SJCRH30 (cell line): ENCODE measurements at regions not wholly inside any gene's neighbourhood (a gene's known extent, or its start where the extent isn't known, plus 50 kb on each side); places are given as distances from the start of the nearest gene placed in this dataset.
A peak's percentile ranks its signal among the peaks of the same experiment; 100 is the strongest.

Experiments used
- DNase-seq, 2 experiments: peaks; one replicate each; pipeline ENCODE4 v3.0.0-alpha.2; 2015 to 2020
- H3K27ac ChIP-seq: fragments of 250-450 bp; sonication (Bioruptor Pico); 2 replicates; pipeline ENCODE4 v1.5.1; 2020; ENCODE audit warnings: mild to moderate bottlenecking, moderate library complexity
- H3K27me3 ChIP-seq: fragments of 250-450 bp; sonication (Bioruptor Pico); 2 replicates; pipeline ENCODE4 v1.5.1; 2020; ENCODE audit warnings: mild to moderate bottlenecking, moderate library complexity
- H3K36me3 ChIP-seq: fragments of 250-450 bp; sonication (Bioruptor Pico); 2 replicates; pipeline ENCODE4 v1.5.1; 2020; ENCODE audit warnings: mild to moderate bottlenecking, moderate library complexity
- H3K4me1 ChIP-seq: fragments of 250-450 bp; sonication (Bioruptor Pico); 2 replicates; pipeline ENCODE4 v1.5.1; 2020; ENCODE audit warnings: mild to moderate bottlenecking, moderate library complexity
- H3K4me3 ChIP-seq: fragments of 250-450 bp; sonication (Bioruptor Pico); 2 replicates; pipeline ENCODE4 v1.5.1; 2020; ENCODE audit warnings: mild to moderate bottlenecking, moderate library complexity
- H3K9me3 ChIP-seq: fragments of 250-450 bp; sonication (Bioruptor Pico); replicated peaks from 2 replicates; pipeline ENCODE4 v1.5.1; 2020; ENCODE audit warnings: mild to moderate bottlenecking, moderate library complexity

DNA sequence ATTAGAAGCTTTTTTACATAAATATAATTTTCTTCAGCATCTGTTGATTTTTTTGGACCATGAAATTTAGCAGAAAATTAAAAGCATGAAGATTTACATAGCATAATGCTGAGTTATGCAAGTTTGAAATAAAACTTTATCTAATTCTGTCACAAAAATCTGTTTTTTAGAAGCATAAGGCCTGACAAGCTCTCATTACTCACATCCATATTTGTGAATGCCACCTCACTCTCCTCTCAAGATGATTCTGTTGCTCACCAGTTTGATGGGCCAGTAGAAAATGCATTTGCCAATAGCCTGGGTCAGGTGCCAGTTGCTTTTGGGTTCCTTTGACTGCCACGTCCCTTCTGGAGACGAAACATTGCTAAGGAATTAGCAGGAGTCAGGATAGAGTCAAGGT lies 181.5 kb upstream of the ATP2B1 start:
- no peak for DNase-seq
- Histone ChIP-seq H3K9me3 (peaks cover 4% of the 10 kb centered on the region), H3K27ac (no peak overlapping the region), H3K4me1 (peaks cover 27% of the 10 kb centered on the region), H3K4me3 (no peak overlapping the region), H3K36me3 (no peaks in the 10 kb centered on the region), H3K27me3 (no peaks in the 10 kb centered on the region)

DNA sequence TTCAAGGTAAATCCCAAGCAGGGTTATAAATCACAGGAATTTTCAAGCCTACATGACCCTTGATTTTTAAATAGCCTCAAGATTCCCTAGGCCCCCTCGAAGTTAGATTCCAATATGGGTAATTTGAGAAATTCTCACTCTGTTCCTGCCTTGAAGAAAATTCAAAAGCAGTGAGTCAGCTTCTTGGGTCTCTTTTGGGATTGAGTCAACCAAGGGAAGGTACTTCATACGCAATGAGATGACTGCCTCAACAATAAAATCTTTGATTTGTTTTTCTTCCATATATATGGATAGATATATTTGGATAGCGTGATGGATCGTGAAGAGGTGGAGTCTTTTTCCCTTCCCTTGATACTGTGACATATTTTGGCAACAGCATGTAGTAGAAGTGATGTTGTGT lies 180.4 kb upstream of the ATP2B1 start:
- H3K36me3 ChIP-seq = no peaks in the 10 kb centered on the region
- H3K4me1 ChIP-seq = peaks cover 30% of the 10 kb centered on the region
- no peak for DNase-seq
- no peaks in the 10 kb centered on the region for H3K27me3 ChIP-seq
- no peak overlapping the region for H3K27ac ChIP-seq
- H3K9me3 ChIP-seq = peaks cover 4% of the 10 kb centered on the region
- H3K4me3 ChIP-seq = no peak overlapping the region

DNA sequence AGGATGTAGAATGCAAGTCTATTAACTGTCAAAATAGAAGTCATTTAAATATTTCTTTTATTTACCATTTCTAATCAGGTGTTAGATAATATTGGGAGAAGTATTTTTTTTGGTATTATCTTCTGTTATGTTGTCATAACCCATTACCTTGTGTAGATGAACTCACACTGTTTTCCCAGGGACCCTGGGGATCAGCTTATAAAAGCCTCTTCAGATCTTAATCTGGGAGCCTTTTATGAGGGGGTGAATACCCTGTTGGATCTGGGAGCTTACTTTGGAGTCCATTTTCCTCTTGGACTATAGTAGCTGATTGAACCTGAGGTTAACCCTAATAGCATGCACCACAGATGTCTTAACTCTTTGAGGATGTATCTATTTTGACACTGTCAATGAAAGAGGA lies 176.3 kb upstream of the ATP2B1 start:
- Histone ChIP-seq H3K36me3 (no peaks in the 10 kb centered on the region), H3K4me1 (peaks cover 39% of the 10 kb centered on the region)

DNA sequence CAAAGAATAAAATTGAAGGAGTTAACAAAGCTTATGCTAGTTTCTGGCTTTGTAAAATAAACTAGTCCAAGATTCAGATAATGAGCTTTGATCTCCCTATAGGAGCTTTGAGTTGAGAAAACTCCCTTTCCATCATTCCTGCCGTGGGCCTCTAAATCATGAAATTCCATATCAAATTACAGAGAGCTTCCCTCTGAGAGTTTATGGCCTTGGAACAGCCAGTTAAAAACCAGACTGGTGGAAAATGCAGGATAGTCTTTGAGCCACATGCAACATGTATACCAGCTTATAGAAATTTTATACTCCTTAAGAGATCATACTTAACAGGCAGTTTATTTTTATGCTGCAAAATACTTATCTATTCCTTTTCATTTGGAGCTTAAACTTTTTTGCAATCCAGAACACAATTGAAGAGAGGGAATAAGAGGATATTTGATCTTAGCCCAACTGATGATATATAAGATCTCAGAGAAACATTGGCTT lies 175.8 kb upstream of the ATP2B1 start:
- Histone ChIP-seq H3K36me3 (no peaks in the 10 kb centered on the region), H3K4me3 (no peak overlapping the region), H3K9me3 (no peaks in the 10 kb centered on the region; the same call in 1 of the 2 replicates), H3K27ac (peak overlapping the region; percentile 43), H3K27me3 (no peaks in the 10 kb centered on the region), H3K4me1 (peaks cover 39% of the 10 kb centered on the region)
- peak; percentile 11 to 78 for DNase-seq

More for the DNA sequence above, 176.3 kb upstream of the ATP2B1 start:
- peak in 1 of 2 experiments; percentile 40 for DNase-seq
- Histone ChIP-seq H3K27ac (no peak overlapping the region; the same call in 1 of the 2 replicates), H3K9me3 (no peaks in the 10 kb centered on the region; the same call in 1 of the 2 replicates), H3K4me3 (no peak overlapping the region), H3K27me3 (no peaks in the 10 kb centered on the region)

DNA sequence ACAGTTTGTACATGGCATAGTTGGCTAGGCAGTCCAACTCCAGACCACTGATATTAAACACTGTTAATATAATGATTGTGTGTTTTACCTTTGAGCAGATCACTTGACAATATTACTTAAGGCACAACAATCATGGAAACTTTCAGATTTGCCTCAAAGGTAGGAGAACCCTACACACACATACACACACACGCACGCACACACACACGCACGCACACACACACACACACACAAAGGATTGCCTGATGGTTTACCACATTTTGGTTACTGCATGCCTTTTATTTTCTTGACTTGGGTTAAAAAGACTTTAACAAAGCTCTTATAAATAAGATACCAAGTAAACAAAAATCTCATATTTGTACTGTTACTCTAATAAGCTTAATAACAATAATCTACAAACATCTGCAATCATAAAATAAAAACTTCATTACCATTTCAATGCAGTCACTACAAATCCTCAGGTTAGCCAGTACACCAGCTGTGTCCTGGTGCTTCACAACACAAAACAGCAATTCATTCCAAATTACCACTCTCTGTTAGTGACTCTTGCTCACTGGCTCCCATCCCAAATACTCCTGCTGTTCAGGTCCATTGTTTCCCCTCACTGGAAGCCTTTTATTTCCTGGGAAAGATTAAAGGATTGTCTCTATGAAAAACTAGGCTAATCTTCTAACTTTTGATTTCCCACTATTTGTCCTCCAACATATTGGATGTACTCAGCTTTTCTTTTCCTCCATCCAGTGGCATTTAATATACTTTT lies 175.2 kb upstream of the ATP2B1 start:
- Histone ChIP-seq H3K4me1 (peaks cover 39% of the 10 kb centered on the region), H3K27ac (peak overlapping the region; percentile 43), H3K9me3 (no peaks in the 10 kb centered on the region), H3K36me3 (no peaks in the 10 kb centered on the region), H3K27me3 (no peaks in the 10 kb centered on the region), H3K4me3 (no peak overlapping the region)
- DNase-seq = peak; percentile 61 to 88

DNA sequence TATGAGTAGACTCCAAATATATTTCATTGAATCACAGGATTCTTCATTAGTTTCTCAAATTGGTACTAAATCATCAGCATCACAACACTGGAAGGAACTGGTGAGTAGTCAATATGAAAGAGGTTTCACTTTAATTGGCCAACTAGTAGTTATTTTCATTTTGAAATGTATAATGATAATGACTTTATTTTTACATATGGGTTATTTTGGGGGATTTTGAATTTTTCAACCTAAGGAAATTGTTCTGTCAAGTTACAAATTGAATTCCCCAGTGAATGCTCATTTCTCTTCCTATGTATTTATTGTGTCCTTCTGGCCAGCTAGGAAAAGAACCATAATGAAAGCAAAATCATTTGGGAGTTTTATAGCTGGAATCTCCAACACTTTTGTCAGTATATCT lies 174.2 kb upstream of the ATP2B1 start:
- Histone ChIP-seq H3K27me3 (no peaks in the 10 kb centered on the region), H3K36me3 (no peaks in the 10 kb centered on the region), H3K9me3 (no peaks in the 10 kb centered on the region), H3K4me1 (peaks cover 39% of the 10 kb centered on the region), H3K27ac (no peak overlapping the region), H3K4me3 (no peak overlapping the region)
- DNase-seq = no peak

DNA sequence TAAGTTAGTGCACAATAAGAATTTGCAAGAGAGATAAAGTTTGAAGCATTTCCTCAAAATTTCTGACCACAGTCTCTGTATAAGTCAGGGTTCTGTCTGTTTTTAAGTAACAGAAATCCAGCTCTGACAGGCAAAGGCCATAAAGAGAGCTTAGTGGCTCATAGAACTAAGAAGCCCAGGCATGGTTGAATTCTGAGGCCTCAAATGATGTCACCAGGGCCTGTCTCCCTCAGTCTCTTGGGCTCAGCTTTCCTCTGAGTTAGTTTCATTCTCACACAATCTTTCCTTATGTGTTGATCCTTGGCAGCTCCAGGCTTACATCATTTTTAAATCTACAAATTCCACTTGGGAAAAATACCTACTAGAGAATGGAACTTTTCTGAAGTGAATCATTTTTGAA lies 173.4 kb upstream of the ATP2B1 start:
- Histone ChIP-seq H3K27me3 (no peaks in the 10 kb centered on the region), H3K4me1 (peaks cover 39% of the 10 kb centered on the region), H3K4me3 (no peak overlapping the region), H3K9me3 (no peaks in the 10 kb centered on the region), H3K27ac (peak overlapping the region; percentile 9; the same call in 1 of the 2 replicates), H3K36me3 (no peaks in the 10 kb centered on the region)
- DNase-seq = peak; percentile 24 to 64

DNA sequence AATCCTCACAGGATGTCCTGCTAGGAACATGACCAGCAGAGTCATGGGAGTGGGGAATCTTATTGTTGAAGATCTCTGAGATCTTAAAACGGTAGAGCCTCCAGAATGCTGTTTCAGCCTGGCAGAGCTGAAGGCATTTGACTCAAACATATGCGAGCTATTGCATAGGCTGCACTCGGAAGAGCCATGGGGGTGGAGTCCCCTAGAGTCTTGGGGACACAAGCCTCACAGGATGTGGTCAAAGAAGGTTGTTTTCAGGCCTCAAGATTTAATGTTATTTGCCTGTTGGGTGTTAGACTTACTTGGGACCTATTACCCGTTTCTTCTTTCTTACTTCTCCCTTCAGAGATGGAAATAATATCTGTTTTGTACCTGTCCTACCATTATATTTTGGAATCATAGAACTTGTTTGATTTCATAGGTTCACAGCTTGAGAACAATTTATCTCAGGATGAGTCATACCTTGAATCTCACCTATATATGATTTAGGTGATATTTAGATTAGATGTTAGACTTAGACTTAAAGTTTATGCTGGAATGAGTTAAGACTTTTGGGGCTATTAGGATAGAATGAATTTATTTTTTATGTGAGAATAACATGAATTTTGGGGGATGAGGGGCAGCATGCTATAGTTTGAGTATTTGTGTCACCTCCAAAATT lies 172.2 kb upstream of the ATP2B1 start:
- H3K27ac ChIP-seq = no peak overlapping the region

DNA sequence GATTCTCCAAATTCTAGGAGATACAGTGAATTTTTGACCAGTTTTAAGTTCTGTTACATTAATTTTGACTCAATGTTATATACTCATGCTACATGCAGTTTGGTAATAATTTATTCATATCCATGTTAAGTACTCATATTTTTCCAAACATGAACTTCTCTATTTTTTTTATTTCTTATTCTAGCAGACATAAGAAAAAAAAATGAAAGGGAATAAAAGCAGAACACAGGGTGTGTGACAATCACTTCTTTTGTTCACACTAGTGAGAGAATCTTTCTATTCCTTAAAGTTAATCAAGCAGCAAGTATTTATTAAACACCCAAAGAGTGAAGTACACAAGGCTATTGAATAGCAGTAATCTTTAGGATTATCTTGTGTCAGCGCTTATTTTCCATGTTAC lies 171.1 kb upstream of the ATP2B1 start:
- Histone ChIP-seq H3K4me1 (peaks cover 40% of the 10 kb centered on the region), H3K27ac (no peak overlapping the region)
- DNase-seq = no peak

More for the DNA sequence above, 172.2 kb upstream of the ATP2B1 start:
- no peaks in the 10 kb centered on the region for H3K9me3 ChIP-seq
- DNase-seq = no peak
- H3K4me3 ChIP-seq = no peak overlapping the region
- no peaks in the 10 kb centered on the region for H3K27me3 ChIP-seq
- H3K36me3 ChIP-seq = no peaks in the 10 kb centered on the region
- peaks cover 40% of the 10 kb centered on the region for H3K4me1 ChIP-seq

DNA sequence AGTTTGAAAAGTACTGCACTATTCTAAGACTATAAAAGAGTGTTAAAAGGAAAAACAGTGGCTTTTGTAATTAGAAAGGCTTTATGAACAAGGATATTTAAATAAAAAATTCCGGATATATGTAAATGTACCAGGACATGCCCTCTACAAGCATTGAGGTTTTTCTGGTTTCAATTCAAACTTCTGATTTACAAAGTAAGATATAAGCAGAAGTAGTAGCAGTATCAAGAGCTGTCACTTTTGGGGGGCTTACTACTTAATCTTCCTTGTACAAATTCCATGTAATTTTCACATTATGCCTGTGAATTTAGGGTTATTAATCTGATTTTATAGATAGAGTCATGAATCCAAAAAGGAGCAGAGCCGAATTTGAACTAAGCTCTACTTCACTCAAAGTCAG lies 170.3 kb upstream of the ATP2B1 start:
- Histone ChIP-seq H3K4me1 (peaks cover 37% of the 10 kb centered on the region), H3K36me3 (no peaks in the 10 kb centered on the region), H3K4me3 (no peak overlapping the region), H3K9me3 (no peaks in the 10 kb centered on the region), H3K27me3 (no peaks in the 10 kb centered on the region), H3K27ac (no peak overlapping the region)
- no peak for DNase-seq

More for the DNA sequence above, 171.1 kb upstream of the ATP2B1 start:
- Histone ChIP-seq H3K4me3 (no peak overlapping the region), H3K27me3 (no peaks in the 10 kb centered on the region), H3K36me3 (no peaks in the 10 kb centered on the region), H3K9me3 (no peaks in the 10 kb centered on the region)

DNA sequence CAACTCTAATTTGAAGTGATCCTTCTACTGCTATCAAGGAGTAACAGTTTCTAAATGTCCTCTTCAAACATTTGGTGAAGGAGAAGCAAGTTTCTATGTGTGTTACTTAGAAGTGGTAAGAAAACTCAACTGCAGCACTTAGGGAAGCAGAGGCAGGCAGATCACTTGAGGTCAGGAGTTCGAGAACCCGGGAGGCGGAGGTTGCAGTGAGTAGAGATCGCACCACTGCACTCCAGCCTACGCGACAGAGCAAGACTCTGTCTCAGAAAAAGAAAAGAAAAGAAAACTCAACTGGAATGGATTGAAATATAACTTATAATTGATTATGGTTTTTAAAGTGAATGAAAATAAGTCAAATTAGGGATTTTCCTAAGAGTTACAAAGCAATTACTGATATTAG lies 169.7 kb upstream of the ATP2B1 start:
- H3K9me3 ChIP-seq = no peaks in the 10 kb centered on the region
- H3K27ac ChIP-seq = no peak overlapping the region
- no peaks in the 10 kb centered on the region for H3K36me3 ChIP-seq
- no peak overlapping the region for H3K4me3 ChIP-seq
- H3K27me3 ChIP-seq = no peaks in the 10 kb centered on the region
- H3K4me1 ChIP-seq = peaks cover 37% of the 10 kb centered on the region
- DNase-seq = no peak

DNA sequence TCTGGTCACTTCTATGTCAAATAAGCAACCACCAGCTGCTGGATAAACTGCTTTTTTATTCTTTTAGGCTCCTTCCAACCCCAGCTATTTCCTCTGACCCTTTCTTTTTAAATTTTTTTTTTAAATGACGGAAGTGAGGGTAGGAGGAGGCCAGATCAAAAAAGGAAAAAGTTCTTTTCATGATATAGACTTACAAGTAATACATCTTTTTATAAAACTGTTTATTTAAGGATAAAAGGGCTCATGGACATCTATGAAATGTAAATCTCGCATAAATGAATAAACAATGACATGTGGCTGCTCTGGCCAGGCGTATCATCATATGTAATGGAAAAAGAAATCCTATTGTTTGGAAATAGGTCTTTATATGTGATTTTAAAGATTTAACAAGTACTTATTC lies 169.0 kb upstream of the ATP2B1 start:
- H3K4me3 ChIP-seq = no peak overlapping the region
- no peak for DNase-seq
- peaks cover 39% of the 10 kb centered on the region for H3K4me1 ChIP-seq
- no peaks in the 10 kb centered on the region for H3K9me3 ChIP-seq
- no peak overlapping the region for H3K27ac ChIP-seq
- H3K36me3 ChIP-seq = no peaks in the 10 kb centered on the region
- H3K27me3 ChIP-seq = no peaks in the 10 kb centered on the region

DNA sequence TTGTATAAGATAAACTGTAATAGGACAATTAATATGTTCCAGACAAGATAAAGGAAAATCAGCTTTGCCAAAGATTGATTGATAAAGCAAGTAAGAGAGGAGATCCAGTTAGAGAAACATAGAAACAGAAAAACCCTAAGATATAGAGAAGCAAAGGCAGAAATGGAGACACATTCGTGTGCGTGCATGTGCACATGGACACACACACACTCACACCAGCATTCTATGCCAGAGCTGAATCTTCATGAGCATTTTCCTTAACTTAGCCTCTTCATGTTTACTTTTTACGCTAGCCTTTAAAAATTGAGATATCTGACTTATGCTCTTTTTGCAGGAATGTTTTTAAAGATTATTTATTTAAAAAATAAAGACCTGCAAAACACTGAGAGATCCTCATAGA lies 168.5 kb upstream of the ATP2B1 start:
- Histone ChIP-seq H3K4me1 (peaks cover 37% of the 10 kb centered on the region), H3K27me3 (no peaks in the 10 kb centered on the region), H3K36me3 (no peaks in the 10 kb centered on the region)

DNA sequence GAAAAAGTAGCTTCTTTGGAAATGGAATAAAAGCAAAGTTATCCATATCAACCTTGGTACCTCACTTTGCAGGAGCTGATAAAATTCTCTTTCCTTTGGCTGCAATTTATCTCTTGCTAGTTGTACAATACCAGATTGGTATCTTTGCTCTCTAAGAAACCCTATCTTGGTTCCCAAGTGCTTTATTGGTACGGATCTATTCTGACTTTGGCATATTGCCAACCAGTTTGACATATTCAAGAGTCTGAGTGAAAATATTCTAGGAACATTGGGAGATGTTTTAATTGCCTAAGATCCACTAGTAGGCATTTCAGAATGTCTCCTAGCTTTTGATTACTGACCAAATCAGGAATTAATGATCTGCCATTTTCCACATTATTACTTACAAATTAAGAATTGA lies 167.2 kb upstream of the ATP2B1 start:
- peak in 1 of 2 experiments; percentile 17 for DNase-seq
- Histone ChIP-seq H3K4me1 (peaks cover 32% of the 10 kb centered on the region), H3K27me3 (no peaks in the 10 kb centered on the region), H3K36me3 (no peaks in the 10 kb centered on the region), H3K27ac (no peak overlapping the region), H3K4me3 (no peak overlapping the region), H3K9me3 (no peaks in the 10 kb centered on the region)

More for the DNA sequence above, 168.5 kb upstream of the ATP2B1 start:
- no peak for DNase-seq
- H3K4me3 ChIP-seq = no peak overlapping the region
- H3K9me3 ChIP-seq = no peaks in the 10 kb centered on the region
- H3K27ac ChIP-seq = no peak overlapping the region

DNA sequence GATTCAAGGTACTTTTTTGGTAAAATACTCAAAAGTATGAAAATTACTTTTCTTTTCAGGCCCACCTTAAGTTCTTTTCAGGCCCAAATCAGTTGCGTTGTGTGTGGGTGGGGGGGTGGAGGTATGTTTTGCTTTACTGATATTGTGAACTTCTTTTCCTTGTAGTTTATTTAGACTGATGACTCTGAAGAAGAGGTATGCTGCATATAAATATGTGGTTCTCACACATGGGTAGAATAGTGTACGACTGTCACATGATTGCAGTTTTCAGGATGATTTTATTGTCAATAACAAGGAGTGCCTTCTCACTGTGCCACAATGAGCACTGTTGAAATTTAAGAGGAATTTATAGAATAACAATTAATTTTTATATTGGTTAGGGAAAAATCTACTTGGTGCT lies 166.6 kb upstream of the ATP2B1 start:
- H3K36me3 ChIP-seq = no peaks in the 10 kb centered on the region
- H3K27me3 ChIP-seq = no peaks in the 10 kb centered on the region
- no peak overlapping the region for H3K27ac ChIP-seq
- no peak overlapping the region for H3K4me3 ChIP-seq
- peaks cover 4% of the 10 kb centered on the region; the same call in 1 of the 2 replicates for H3K9me3 ChIP-seq
- no peak for DNase-seq
- H3K4me1 ChIP-seq = peaks cover 32% of the 10 kb centered on the region
